HepG2 (cell line): ENCODE measurements at regions not wholly inside any gene's neighbourhood (a gene's known extent, or its start where the extent isn't known, plus 50 kb on each side); places are given as distances from the start of the nearest gene placed in this dataset.

Source experiments
- ATAC-seq: fragments of 200-7000 bp; cut with Tn5 transposase; 3 replicates; pipeline ENCODE4 v1.9.1; 2020; ENCODE audit warnings: mild to moderate bottlenecking, moderate library complexity
- BruUV-seq: library from RNA; stranded (reverse); fragments of 400-500 nt; replicated peaks from 2 replicates; lab custom pipeline; 2021; lab: Mats Ljungman, UMichigan
- CTCF ChIA-PET: fragments of 300-600 bp; formaldehyde crosslinking; extraction: SDS; loops from one replicate; lab custom pipeline; 2021; ENCODE audit warnings: low total read pairs, inconsistent platforms, low intra/inter-chr PET ratio; lab: Yijun Ruan, JAX
- POLR2A ChIA-PET: fragments of 350-600 bp; sonication (Branson Sonifier 250); formaldehyde crosslinking; loops from one replicate; lab custom pipeline; 2020; ENCODE audit warnings: antibody characterized with exemption, inconsistent platforms; lab: Yijun Ruan, JAX
- DNase-seq: peaks from one replicate; pipeline ENCODE4 v3.0.0-alpha.2; 2015; ENCODE audit warnings: low spot score
- FAIRE-seq: peaks from 3 replicates; lab custom pipeline; 2011; peaks lifted over from hg19 to GRCh38; lab: Jason Lieb, UNC
- H2AFZ ChIP-seq: one replicate; pipeline ENCODE4 v1.6.1; 2011; ENCODE audit warnings: low read length, inconsistent platforms
- H3K27ac ChIP-seq: fragments of 300-600 bp; 3 replicates; pipeline ENCODE4 v1.8.0; 2011; ENCODE audit warnings: mixed run types, mild to moderate bottlenecking, mixed read lengths, low read length, inconsistent platforms; ENCODE audit not compliant: insufficient read depth; ENCODE audit errors: extremely low read length
- H3K27me3 ChIP-seq, 2 experiments: fragments of 200-600 bp in 1 of 2; 2 replicates in 1 of 2; 3 replicates in 1 of 2; pipeline versions ENCODE4 v1.6.0 to v1.8.0; 2011; ENCODE audit warnings: low read length in 2 of 2, mild to moderate bottlenecking in 2 of 2, moderate library complexity in 2 of 2, inconsistent platforms in 1 of 2; ENCODE audit not compliant: insufficient read depth in 2 of 2, control insufficient read depth in 1 of 2
- H3K36me3 ChIP-seq, 2 experiments: fragments of 200-600 bp in 1 of 2; replicated peaks in 1 of 2; 2 replicates in 1 of 2; 3 replicates in 1 of 2; pipeline versions ENCODE4 v1.5.1 to v1.8.0; 2011; ENCODE audit warnings: low read length in 2 of 2, inconsistent platforms in 1 of 2; ENCODE audit not compliant: insufficient read depth in 2 of 2, control insufficient read depth in 1 of 2
- H3K4me1 ChIP-seq: 2 replicates; pipeline ENCODE4 v1.5.1; 2012; ENCODE audit warnings: low read length, inconsistent platforms; ENCODE audit not compliant: insufficient read depth
- H3K4me2 ChIP-seq: 2 replicates; pipeline ENCODE4 v1.6.0; 2011; ENCODE audit warnings: low read depth, low read length, inconsistent platforms
- H3K4me3 ChIP-seq, 3 experiments: fragments of 200-600 bp in 1 of 3; sonication (generic), shearing (Covaris generic) in 1 of 3; replicated peaks in 1 of 3; 2 replicates each; pipeline ENCODE4 v1.5.1; 2011 to 2016; ENCODE audit warnings: low read length in 3 of 3, inconsistent platforms in 2 of 3, low read depth in 2 of 3, mild to moderate bottlenecking in 2 of 3, control low read depth in 1 of 3, mixed read lengths in 1 of 3; ENCODE audit not compliant: insufficient read depth in 1 of 3
- H3K79me2 ChIP-seq: one replicate; pipeline ENCODE4 v1.6.1; 2011; ENCODE audit warnings: low read length, inconsistent platforms; ENCODE audit not compliant: insufficient read depth
- H3K9ac ChIP-seq: 2 replicates; pipeline ENCODE4 v1.6.0; 2011; ENCODE audit warnings: mild to moderate bottlenecking, low read depth, low read length, inconsistent platforms; ENCODE audit not compliant: insufficient read depth
- H3K9me3 ChIP-seq: 2 replicates; pipeline ENCODE4 v1.5.1; 2012; ENCODE audit warnings: mild to moderate bottlenecking, low read length
- H4K20me1 ChIP-seq: 2 replicates; pipeline ENCODE4 v1.6.0; 2011; ENCODE audit warnings: inconsistent platforms, mild to moderate bottlenecking, low read length, moderate library complexity; ENCODE audit not compliant: insufficient read depth
- CREM ChIP-seq, 2 experiments: sonication (generic) in 1 of 2; formaldehyde crosslinking in 1 of 2; IDR thresholded peaks; 2 replicates each; pipeline versions ENCODE4 v1.4.0 to v1.6.1; 2016 to 2020; ENCODE audit warnings: antibody characterized with exemption in 1 of 2, mild to moderate bottlenecking in 1 of 2, missing genetic modification reagents in 1 of 2
- GRHL1 ChIP-seq: sonication (generic); formaldehyde crosslinking; conservative IDR thresholded peaks from 2 replicates; pipeline ENCODE4 v1.8.0; 2022; ENCODE audit warnings: missing genetic modification reagents
- KIAA2018 ChIP-seq: sonication (generic); formaldehyde crosslinking; IDR thresholded peaks from 2 replicates; pipeline ENCODE4 v1.5.0; 2020; ENCODE audit warnings: mild to moderate bottlenecking, missing genetic modification reagents, borderline replicate concordance
- MLLT10 ChIP-seq: sonication (generic); formaldehyde crosslinking; IDR thresholded peaks from 2 replicates; pipeline ENCODE4 v1.4.0; 2020; ENCODE audit warnings: missing genetic modification reagents
- RARA ChIP-seq: IDR thresholded peaks from 2 replicates; pipeline ENCODE4 v1.6.1; 2016; ENCODE audit warnings: missing genetic modification reagents, missing compliant biosample characterization
- TAF15 ChIP-seq: fragments of 200-400 bp; formaldehyde crosslinking; IDR thresholded peaks from one replicate; pipeline ENCODE4 v1.6.1; 2018; ENCODE audit warnings: mild to moderate bottlenecking, low read depth, low read length; ENCODE audit not compliant: poor library complexity, severe bottlenecking
- ZNF280D ChIP-seq: sonication (generic); formaldehyde crosslinking; IDR thresholded peaks from 2 replicates; pipeline ENCODE4 v1.5.1; 2020; ENCODE audit warnings: mild to moderate bottlenecking, missing genetic modification reagents
- ZNF782 ChIP-seq: sonication (generic); formaldehyde crosslinking; IDR thresholded peaks from 2 replicates; pipeline ENCODE4 v1.4.0; 2020; ENCODE audit warnings: missing genetic modification reagents, mild to moderate bottlenecking, borderline replicate concordance
- ZNF879 ChIP-seq: sonication (generic); formaldehyde crosslinking; IDR thresholded peaks from 2 replicates; pipeline ENCODE4 v1.8.1; 2023; ENCODE audit warnings: missing genetic modification reagents
- ZSCAN25 ChIP-seq: sonication (generic); formaldehyde crosslinking; IDR thresholded peaks from 2 replicates; pipeline ENCODE4 v1.8.0; 2022; ENCODE audit warnings: mild to moderate bottlenecking, missing genetic modification reagents
- WGBS: methylation state at CpG from one replicate; pipeline ENCODE4 v1.1.6; 2017; ENCODE audit warnings: low lambda C conversion rate; 5-methylcytosine and 5-hydroxymethylcytosine counted together
- in situ Hi-C: cut with HindIII; loops from 2 replicates; pipeline ENCODE4 v1.10.0; 2017; ENCODE audit warnings: low pct_unique_long_range_greater_than_20kb; ENCODE audit not compliant: extremely low pct_ligation_motif_present
- intact Hi-C: fragments of 100-400 bp; cut with micrococcal nuclease; formaldehyde crosslinking; loops from one replicate; pipeline ENCODE4 v1.10.0; 2022; ENCODE audit not compliant: unreplicated experiment

GRCh38 chr2:105631011-105631410, 113.7 kb upstream of the NCK2 start (continued):
- TF ChIP-seq ZNF782 (CRISPR knock-in tag), result no peak

GRCh38 chr2:105629634-105630033, 115.1 kb upstream of the NCK2 start:
- Histone ChIP-seq H3K79me2 (no peaks in the 10 kb centered on the region), H4K20me1 (no peaks in the 10 kb centered on the region), H3K4me1 (no peaks in the 10 kb centered on the region), H3K4me2 (no peak overlapping the region), H2AFZ (no peak overlapping the region), H3K27me3 (peaks cover 4 to 30% of the 10 kb centered on the region in 2 experiments; a peak in 3 of 5 replicates), H3K36me3 (no peaks in the 10 kb centered on the region), H3K4me3 (no peak overlapping the region), H3K27ac (no peak overlapping the region), H3K9me3 (no peaks in the 10 kb centered on the region), H3K9ac (no peak overlapping the region)
- ATAC-seq, result no peak
- CTCF ChIA-PET, result no interaction called here
- intact Hi-C loops, result no loop called here
- POLR2A ChIA-PET, result no interaction called here
- no peak for DNase-seq
- no peak for FAIRE-seq
- no TSS peak for BruUV-seq
- in situ Hi-C loops, result no loop called here
- 18% methylated on average over 1 of the region's 1 CpG for WGBS
- TF ChIP-seq CREM (IDR thresholded peaks at IDR 0.05) (no peak), CREM (CRISPR knock-in tag; IDR thresholded peaks at IDR 0.05) (no peak), MLLT10 (CRISPR knock-in tag) (no peak), RARA (CRISPR knock-in tag) (no peak), KIAA2018 (CRISPR knock-in tag) (no peak), GRHL1 (CRISPR knock-in tag) (no peak), TAF15 (no peak), ZNF280D (no peak), ZNF879 (CRISPR knock-in tag) (no peak), ZSCAN25 (CRISPR knock-in tag) (no peak)
